ENCODE measurements at regions not wholly inside any gene's neighbourhood (a gene's known extent, or its start where the extent isn't known, plus 50 kb on each side); places are given as distances from the start of the nearest gene placed in this dataset.

- no peak overlapping the region for H3K27ac ChIP-seq (ENCODE audit: low read depth in 1 of 2, low read length in 2 of 2)
- WGBS = 81% methylated on average over 8 of the region's 8 CpGs
- DNase-seq (ENCODE audit: low spot score) = no peak
- H3K36me3 ChIP-seq (ENCODE audit: control insufficient read depth in 4 of 4, insufficient read depth in 3 of 4, low read depth in 1 of 4, low read length in 3 of 4) = no peaks in the 10 kb centered on the region
- H3K4me3 ChIP-seq (ENCODE audit: low read depth in 1 of 3, low read length in 3 of 3) = no peak overlapping the region
- H3K4me1 ChIP-seq (ENCODE audit: control insufficient read depth in 4 of 4, insufficient read depth in 4 of 4, low read length in 3 of 4) = peaks cover 0 to 3% (median 0%) of the 10 kb centered on the region in 4 donors
- no peaks in the 10 kb centered on the region for H3K27me3 ChIP-seq (ENCODE audit: control insufficient read depth in 4 of 4, insufficient read depth in 4 of 4, low read length in 3 of 4)
- no peaks in the 10 kb centered on the region for H3K9me3 ChIP-seq (ENCODE audit: control insufficient read depth in 4 of 4, low read length in 3 of 4)
- no peak overlapping the region for H3K9ac ChIP-seq (ENCODE audit: low read depth in 1 of 2, low read length in 2 of 2)
- no peak for TF ChIP-seq CTCF (IDR thresholded peaks at IDR 0.05; ENCODE audit: low read depth, low read length, missing input control)
- TF ChIP-seq REST (IDR thresholded peaks at IDR 0.05) = no peak
- TF ChIP-seq MAX (IDR thresholded peaks at IDR 0.05) = no peak
- TF ChIP-seq GABPA (IDR thresholded peaks at IDR 0.05 in 1 of 2, conservative IDR thresholded peaks at IDR 0.05 in 1 of 2) = no peak
- TF ChIP-seq YY1 (IDR thresholded peaks at IDR 0.05) = no peak
- TF ChIP-seq FOXA1 (IDR thresholded peaks at IDR 0.05) = no peak
- TF ChIP-seq RAD21 (IDR thresholded peaks at IDR 0.05) = no peak
- TF ChIP-seq NR2F2 (IDR thresholded peaks at IDR 0.05) = no peak
- TF ChIP-seq, protein P1, sequence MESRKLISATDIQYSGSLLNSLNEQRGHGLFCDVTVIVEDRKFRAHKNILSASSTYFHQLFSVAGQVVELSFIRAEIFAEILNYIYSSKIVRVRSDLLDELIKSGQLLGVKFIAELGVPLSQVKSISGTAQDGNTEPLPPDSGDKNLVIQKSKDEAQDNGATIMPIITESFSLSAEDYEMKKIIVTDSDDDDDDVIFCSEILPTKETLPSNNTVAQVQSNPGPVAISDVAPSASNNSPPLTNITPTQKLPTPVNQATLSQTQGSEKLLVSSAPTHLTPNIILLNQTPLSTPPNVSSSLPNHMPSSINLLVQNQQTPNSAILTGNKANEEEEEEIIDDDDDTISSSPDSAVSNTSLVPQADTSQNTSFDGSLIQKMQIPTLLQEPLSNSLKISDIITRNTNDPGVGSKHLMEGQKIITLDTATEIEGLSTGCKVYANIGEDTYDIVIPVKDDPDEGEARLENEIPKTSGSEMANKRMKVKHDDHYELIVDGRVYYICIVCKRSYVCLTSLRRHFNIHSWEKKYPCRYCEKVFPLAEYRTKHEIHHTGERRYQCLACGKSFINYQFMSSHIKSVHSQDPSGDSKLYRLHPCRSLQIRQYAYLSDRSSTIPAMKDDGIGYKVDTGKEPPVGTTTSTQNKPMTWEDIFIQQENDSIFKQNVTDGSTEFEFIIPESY (IDR thresholded peaks at IDR 0.05) = no peak
- TF ChIP-seq HNF4G (IDR thresholded peaks at IDR 0.05) = no peak
Measured at GRCh38 chr3:193773266-193774220, 180.5 kb downstream of the OPA1 start.

- H3K9ac ChIP-seq (ENCODE audit: low read depth in 1 of 2, low read length in 2 of 2) = no peak overlapping the region
- no peaks in the 10 kb centered on the region for H3K36me3 ChIP-seq (ENCODE audit: control insufficient read depth in 4 of 4, insufficient read depth in 3 of 4, low read depth in 1 of 4, low read length in 3 of 4)
- H3K4me3 ChIP-seq (ENCODE audit: low read depth in 1 of 3, low read length in 3 of 3) = no peak overlapping the region
- no peaks in the 10 kb centered on the region for H3K9me3 ChIP-seq (ENCODE audit: control insufficient read depth in 4 of 4, low read length in 3 of 4)
- DNase-seq (ENCODE audit: low spot score) = no peak
- H3K27me3 ChIP-seq (ENCODE audit: control insufficient read depth in 4 of 4, insufficient read depth in 4 of 4, low read length in 3 of 4) = no peaks in the 10 kb centered on the region
- 81% methylated on average over 7 of the region's 7 CpGs for WGBS
- peaks cover 0 to 3% (median 0%) of the 10 kb centered on the region in 4 donors for H3K4me1 ChIP-seq (ENCODE audit: control insufficient read depth in 4 of 4, insufficient read depth in 4 of 4, low read length in 3 of 4)
- no peak overlapping the region for H3K27ac ChIP-seq (ENCODE audit: low read depth in 1 of 2, low read length in 2 of 2)
- no peak for TF ChIP-seq RAD21 (IDR thresholded peaks at IDR 0.05)
- no peak for TF ChIP-seq JUND (IDR thresholded peaks at IDR 0.05)
- TF ChIP-seq YY1 (IDR thresholded peaks at IDR 0.05) = no peak
- TF ChIP-seq HNF4A (conservative IDR thresholded peaks at IDR 0.05) = no peak
- TF ChIP-seq HNF4G (IDR thresholded peaks at IDR 0.05) = no peak
- TF ChIP-seq TAF1 (conservative IDR thresholded peaks at IDR 0.05) = no peak
- no peak for TF ChIP-seq MAX (IDR thresholded peaks at IDR 0.05)
- TF ChIP-seq EGR1 (IDR thresholded peaks at IDR 0.05; ENCODE audit: low read depth in 2 of 2) = no peak
- TF ChIP-seq FOXA1 (IDR thresholded peaks at IDR 0.05) = no peak
- TF ChIP-seq REST (IDR thresholded peaks at IDR 0.05) = no peak
- no peak for TF ChIP-seq NR2F2 (IDR thresholded peaks at IDR 0.05)
- no peak for TF ChIP-seq ATF3 (IDR thresholded peaks at IDR 0.05)
Measured at GRCh38 chr3:193774272-193774915, 181.4 kb downstream of the OPA1 start.

Measured in liver (tissue), 8 donors.